SK-N-SH treated with all-trans-retinoic acid at 6 μM for 48 hours (cell line): ENCODE measurements at regions not wholly inside any gene's neighbourhood (a gene's known extent, or its start where the extent isn't known, plus 50 kb on each side); places are given as distances from the start of the nearest gene placed in this dataset.

Experiments used
- ARNTL ChIP-seq: fragments of 450-650 bp; formaldehyde crosslinking; IDR thresholded peaks from 2 replicates; pipeline ENCODE4 v1.5.0; 2020; ENCODE audit warnings: low read depth, mild to moderate bottlenecking, moderate library complexity, borderline replicate concordance
- GLIS3 ChIP-seq: fragments of 250-450 bp; sonication (Bioruptor Pico); IDR thresholded peaks from 2 replicates; pipeline ENCODE4 v1.5.0; 2020; ENCODE audit warnings: mild to moderate bottlenecking, moderate library complexity
- ZNF565 ChIP-seq: fragments of 450-650 bp; formaldehyde crosslinking; conservative IDR thresholded peaks from 2 replicates; pipeline ENCODE4 v1.5.0; 2020; ENCODE audit warnings: low read depth, mild to moderate bottlenecking, moderate library complexity
- ZNF70 ChIP-seq: fragments of 450-650 bp; formaldehyde crosslinking; IDR thresholded peaks from 2 replicates; pipeline ENCODE4 v1.5.0; 2020; ENCODE audit warnings: mild to moderate bottlenecking, moderate library complexity
- TF ChIP-seq, protein P1 (sequence below): fragments of 250-450 bp; sonication (Bioruptor Pico); IDR thresholded peaks from 2 replicates; pipeline ENCODE4 v1.5.0; 2020; ENCODE audit warnings: mild to moderate bottlenecking, moderate library complexity

DNA sequence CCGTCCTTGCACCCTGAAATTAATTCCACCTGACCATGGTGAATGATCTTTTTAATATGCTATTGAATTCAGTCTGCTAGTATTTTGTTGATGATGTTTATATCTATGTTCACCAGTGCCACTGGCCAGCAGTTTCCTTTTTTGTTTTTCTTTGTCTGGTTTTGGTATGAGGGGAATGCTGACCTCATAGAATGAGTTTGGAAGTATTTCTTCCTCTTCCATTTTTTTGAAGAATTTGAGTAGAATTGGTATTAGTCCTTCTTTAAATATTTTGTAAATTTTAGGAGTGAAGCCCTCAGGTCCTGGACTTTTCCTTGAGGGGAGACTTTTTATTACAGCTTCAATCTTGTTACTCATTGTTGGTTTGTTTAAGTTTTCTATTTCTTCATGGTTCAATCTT, 231.6 kb downstream of the MRPL39 start:
- TF ChIP-seq, protein P1, sequence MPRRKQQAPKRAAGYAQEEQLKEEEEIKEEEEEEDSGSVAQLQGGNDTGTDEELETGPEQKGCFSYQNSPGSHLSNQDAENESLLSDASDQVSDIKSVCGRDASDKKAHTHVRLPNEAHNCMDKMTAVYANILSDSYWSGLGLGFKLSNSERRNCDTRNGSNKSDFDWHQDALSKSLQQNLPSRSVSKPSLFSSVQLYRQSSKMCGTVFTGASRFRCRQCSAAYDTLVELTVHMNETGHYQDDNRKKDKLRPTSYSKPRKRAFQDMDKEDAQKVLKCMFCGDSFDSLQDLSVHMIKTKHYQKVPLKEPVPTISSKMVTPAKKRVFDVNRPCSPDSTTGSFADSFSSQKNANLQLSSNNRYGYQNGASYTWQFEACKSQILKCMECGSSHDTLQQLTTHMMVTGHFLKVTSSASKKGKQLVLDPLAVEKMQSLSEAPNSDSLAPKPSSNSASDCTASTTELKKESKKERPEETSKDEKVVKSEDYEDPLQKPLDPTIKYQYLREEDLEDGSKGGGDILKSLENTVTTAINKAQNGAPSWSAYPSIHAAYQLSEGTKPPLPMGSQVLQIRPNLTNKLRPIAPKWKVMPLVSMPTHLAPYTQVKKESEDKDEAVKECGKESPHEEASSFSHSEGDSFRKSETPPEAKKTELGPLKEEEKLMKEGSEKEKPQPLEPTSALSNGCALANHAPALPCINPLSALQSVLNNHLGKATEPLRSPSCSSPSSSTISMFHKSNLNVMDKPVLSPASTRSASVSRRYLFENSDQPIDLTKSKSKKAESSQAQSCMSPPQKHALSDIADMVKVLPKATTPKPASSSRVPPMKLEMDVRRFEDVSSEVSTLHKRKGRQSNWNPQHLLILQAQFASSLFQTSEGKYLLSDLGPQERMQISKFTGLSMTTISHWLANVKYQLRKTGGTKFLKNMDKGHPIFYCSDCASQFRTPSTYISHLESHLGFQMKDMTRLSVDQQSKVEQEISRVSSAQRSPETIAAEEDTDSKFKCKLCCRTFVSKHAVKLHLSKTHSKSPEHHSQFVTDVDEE (CRISPR knock-in tag): no peak
- no peak for TF ChIP-seq ARNTL (CRISPR knock-in tag)
- no peak for TF ChIP-seq ZNF565
- no peak for TF ChIP-seq ZNF70 (CRISPR knock-in tag)
- TF ChIP-seq GLIS3 (CRISPR knock-in tag): no peak
